Neutrophil (primary cell): ENCODE measurements at regions not wholly inside any gene's neighbourhood (a gene's known extent, or its start where the extent isn't known, plus 50 kb on each side); places are given as distances from the start of the nearest gene placed in this dataset.

ENCODE experiments used
- H3K27ac ChIP-seq: fragments of 200-600 bp; sonication (generic); 2 replicates; pipeline ENCODE4 v1.5.1; 2016; ENCODE audit warnings: mild to moderate bottlenecking, moderate library complexity
- H3K27me3 ChIP-seq: fragments of 200-600 bp; sonication (generic); 2 replicates; pipeline ENCODE4 v1.6.0; 2016; ENCODE audit warnings: mild to moderate bottlenecking
- H3K36me3 ChIP-seq: fragments of 200-600 bp; sonication (generic); 2 replicates; pipeline ENCODE4 v1.5.1; 2017
- H3K4me1 ChIP-seq, 2 experiments: fragments of 200-600 bp in 1 of 2; sonication (generic) in 1 of 2; 1 replicate in 1 of 2; 2 replicates in 1 of 2; pipeline versions ENCODE4 v1.5.1 to v1.6.1; 2013 to 2016; ENCODE audit warnings: low read depth in 1 of 2, low read length in 1 of 2, mild to moderate bottlenecking in 1 of 2, moderate library complexity in 1 of 2; ENCODE audit not compliant: control insufficient read depth in 1 of 2, insufficient read depth in 1 of 2
- H3K4me3 ChIP-seq, 2 experiments: fragments of 200-600 bp in 1 of 2; sonication (generic) in 1 of 2; 1 replicate in 1 of 2; 2 replicates in 1 of 2; pipeline ENCODE4 v1.5.1; 2013 to 2016; ENCODE audit warnings: low read depth in 1 of 2, low read length in 1 of 2, mild to moderate bottlenecking in 1 of 2, moderate library complexity in 1 of 2
- H3K9me3 ChIP-seq: fragments of 200-600 bp; sonication (generic); 2 replicates; pipeline ENCODE4 v1.5.1; 2016
- TF ChIP-seq, protein P1 (sequence below): fragments of 200-600 bp; sonication (generic); IDR thresholded peaks from 2 replicates; pipeline ENCODE4 v1.5.1; 2016; ENCODE audit warnings: antibody characterized with exemption

GRCh38 chr5:125713109-125713805 is 710.0 kb upstream of the GRAMD2B start:
- H3K27me3 ChIP-seq = no peaks in the 10 kb centered on the region
- H3K27ac ChIP-seq = no peak overlapping the region
- H3K4me3 ChIP-seq = no peak overlapping the region
- H3K36me3 ChIP-seq = no peaks in the 10 kb centered on the region
- H3K4me1 ChIP-seq = no peaks in the 10 kb centered on the region
- no peaks in the 10 kb centered on the region for H3K9me3 ChIP-seq
- TF ChIP-seq, protein P1, sequence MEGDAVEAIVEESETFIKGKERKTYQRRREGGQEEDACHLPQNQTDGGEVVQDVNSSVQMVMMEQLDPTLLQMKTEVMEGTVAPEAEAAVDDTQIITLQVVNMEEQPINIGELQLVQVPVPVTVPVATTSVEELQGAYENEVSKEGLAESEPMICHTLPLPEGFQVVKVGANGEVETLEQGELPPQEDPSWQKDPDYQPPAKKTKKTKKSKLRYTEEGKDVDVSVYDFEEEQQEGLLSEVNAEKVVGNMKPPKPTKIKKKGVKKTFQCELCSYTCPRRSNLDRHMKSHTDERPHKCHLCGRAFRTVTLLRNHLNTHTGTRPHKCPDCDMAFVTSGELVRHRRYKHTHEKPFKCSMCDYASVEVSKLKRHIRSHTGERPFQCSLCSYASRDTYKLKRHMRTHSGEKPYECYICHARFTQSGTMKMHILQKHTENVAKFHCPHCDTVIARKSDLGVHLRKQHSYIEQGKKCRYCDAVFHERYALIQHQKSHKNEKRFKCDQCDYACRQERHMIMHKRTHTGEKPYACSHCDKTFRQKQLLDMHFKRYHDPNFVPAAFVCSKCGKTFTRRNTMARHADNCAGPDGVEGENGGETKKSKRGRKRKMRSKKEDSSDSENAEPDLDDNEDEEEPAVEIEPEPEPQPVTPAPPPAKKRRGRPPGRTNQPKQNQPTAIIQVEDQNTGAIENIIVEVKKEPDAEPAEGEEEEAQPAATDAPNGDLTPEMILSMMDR = no peak

DNA sequence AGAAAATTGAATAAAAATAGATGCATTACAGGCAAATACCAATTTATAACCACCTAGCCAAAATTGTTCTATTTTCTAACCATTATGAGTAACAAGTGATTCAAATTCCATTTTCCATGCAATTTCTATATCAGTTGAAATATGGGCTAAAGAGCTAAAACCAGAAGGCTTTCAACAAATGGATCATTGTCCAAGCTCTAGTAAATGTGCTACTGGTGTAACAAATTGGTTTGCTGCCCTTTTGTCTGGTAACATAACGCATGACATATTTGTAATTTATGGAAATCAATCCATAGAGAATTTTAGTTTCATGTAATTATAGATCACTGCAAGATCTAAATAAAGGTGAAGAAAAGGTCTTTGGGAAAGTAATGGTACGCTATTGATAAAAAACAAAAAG is 708.0 kb upstream of the GRAMD2B start:
- no peak overlapping the region for H3K4me3 ChIP-seq
- no peaks in the 10 kb centered on the region for H3K4me1 ChIP-seq
- no peaks in the 10 kb centered on the region for H3K36me3 ChIP-seq
- H3K27ac ChIP-seq = no peak overlapping the region
- no peaks in the 10 kb centered on the region for H3K9me3 ChIP-seq
- TF ChIP-seq, protein P1 = no peak
- H3K27me3 ChIP-seq = no peaks in the 10 kb centered on the region

- Histone ChIP-seq H3K9me3 (no peaks in the 10 kb centered on the region), H3K4me1 (no peaks in the 10 kb centered on the region)
Measured at GRCh38 chr5:125717209-125717608, 706.0 kb upstream of the GRAMD2B start.

GRCh38 chr5:125719681-125720347 is 703.4 kb upstream of the GRAMD2B start:
- H3K4me3 ChIP-seq = no peak overlapping the region
- no peaks in the 10 kb centered on the region for H3K4me1 ChIP-seq
- H3K27me3 ChIP-seq = no peaks in the 10 kb centered on the region
- TF ChIP-seq, protein P1 = no peak
- no peak overlapping the region for H3K27ac ChIP-seq
- no peaks in the 10 kb centered on the region for H3K9me3 ChIP-seq
- no peaks in the 10 kb centered on the region for H3K36me3 ChIP-seq

More at GRCh38 chr5:125717209-125717608, 706.0 kb upstream of the GRAMD2B start:
- H3K27ac ChIP-seq = no peak overlapping the region
- TF ChIP-seq, protein P1 = no peak
- H3K27me3 ChIP-seq = no peaks in the 10 kb centered on the region
- H3K4me3 ChIP-seq = no peak overlapping the region
- H3K36me3 ChIP-seq = no peaks in the 10 kb centered on the region

DNA sequence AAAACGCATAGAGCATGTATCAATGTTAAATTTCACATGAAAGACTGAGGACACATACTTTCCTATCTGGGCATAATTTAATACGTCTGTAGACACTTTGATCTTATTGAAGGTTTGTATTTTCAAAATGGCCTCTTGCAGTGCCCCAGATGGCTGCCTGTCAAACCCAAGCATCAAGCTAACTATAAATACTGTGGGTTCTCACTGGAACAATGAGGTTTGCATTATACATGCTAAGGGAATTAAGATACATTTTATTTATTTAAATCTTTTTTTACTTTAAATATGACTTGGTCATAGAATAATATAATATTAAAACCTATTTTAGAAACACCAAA is 702.9 kb upstream of the GRAMD2B start:
- no peak overlapping the region for H3K4me3 ChIP-seq
- TF ChIP-seq, protein P1 = no peak
- no peaks in the 10 kb centered on the region for H3K9me3 ChIP-seq
- no peaks in the 10 kb centered on the region for H3K36me3 ChIP-seq
- H3K27me3 ChIP-seq = no peaks in the 10 kb centered on the region
- no peaks in the 10 kb centered on the region for H3K4me1 ChIP-seq
- no peak overlapping the region for H3K27ac ChIP-seq
